Cardiac muscle cell (in vitro differentiated cells and primary cell): ENCODE measurements at regions not wholly inside any gene's neighbourhood (a gene's known extent, or its start where the extent isn't known, plus 50 kb on each side); places are given as distances from the start of the nearest gene placed in this dataset.

ENCODE experiments used
- DNase-seq, 2 donors: peaks; one replicate each; pipeline versions ENCODE4 v3.0.0 to v3.0.0-alpha.2; 2010 to 2017; ENCODE audit warnings: low read depth in 1 of 2, low spot score in 1 of 2
- H3K27ac ChIP-seq: fragments of 200-600 bp; sonication (generic); 2 replicates; pipeline ENCODE4 v1.5.1; 2016
- H3K27me3 ChIP-seq: fragments of 200-600 bp; sonication (generic); 2 replicates; pipeline ENCODE4 v1.6.0; 2016; ENCODE audit warnings: control low read depth
- H3K36me3 ChIP-seq: fragments of 200-600 bp; sonication (generic); 2 replicates; pipeline ENCODE4 v1.5.1; 2016; ENCODE audit warnings: control low read depth
- H3K4me1 ChIP-seq: fragments of 200-600 bp; sonication (generic); 2 replicates; pipeline ENCODE4 v1.8.1; 2017; ENCODE audit warnings: low read depth, mild to moderate bottlenecking, mixed run types
- H3K4me3 ChIP-seq: fragments of 200-600 bp; sonication (generic); 2 replicates; pipeline ENCODE4 v1.5.1; 2016; ENCODE audit warnings: mild to moderate bottlenecking
- H3K9me3 ChIP-seq: fragments of 200-600 bp; sonication (generic); 2 replicates; pipeline ENCODE4 v1.5.1; 2017; ENCODE audit warnings: low read depth, mild to moderate bottlenecking, control low read depth
- CTCF ChIP-seq: IDR thresholded peaks from 2 replicates; pipeline ENCODE4 v1.5.1; 2012; ENCODE audit warnings: low read depth, mild to moderate bottlenecking, low read length

DNA sequence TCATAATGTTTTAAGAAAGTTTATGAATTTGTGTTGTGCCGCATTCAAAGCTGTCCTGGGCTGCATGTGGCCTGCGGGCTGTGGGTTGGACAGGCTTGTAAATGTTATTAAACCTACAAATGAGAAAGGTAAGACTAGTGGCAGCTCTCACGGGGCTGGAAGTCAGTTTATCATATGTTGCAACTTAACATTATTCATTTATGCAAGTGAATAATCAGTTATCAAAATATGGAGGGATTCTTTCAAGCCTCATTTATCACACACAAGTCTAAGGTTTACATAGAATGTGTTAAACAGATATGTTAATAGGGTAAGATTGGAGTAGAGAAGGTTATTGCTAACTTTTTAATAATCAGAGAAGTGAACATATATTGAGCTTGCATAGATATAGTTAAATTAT lies 442.5 kb upstream of the RGS6 start:
- no peaks in the 10 kb centered on the region for H3K36me3 ChIP-seq
- H3K27ac ChIP-seq: no peak overlapping the region
- no peak overlapping the region for H3K4me3 ChIP-seq
- H3K9me3 ChIP-seq: no peaks in the 10 kb centered on the region
- TF ChIP-seq CTCF: no peak
- peaks cover 15% of the 10 kb centered on the region for H3K4me1 ChIP-seq
- H3K27me3 ChIP-seq: no peaks in the 10 kb centered on the region
- DNase-seq: no peak

DNA sequence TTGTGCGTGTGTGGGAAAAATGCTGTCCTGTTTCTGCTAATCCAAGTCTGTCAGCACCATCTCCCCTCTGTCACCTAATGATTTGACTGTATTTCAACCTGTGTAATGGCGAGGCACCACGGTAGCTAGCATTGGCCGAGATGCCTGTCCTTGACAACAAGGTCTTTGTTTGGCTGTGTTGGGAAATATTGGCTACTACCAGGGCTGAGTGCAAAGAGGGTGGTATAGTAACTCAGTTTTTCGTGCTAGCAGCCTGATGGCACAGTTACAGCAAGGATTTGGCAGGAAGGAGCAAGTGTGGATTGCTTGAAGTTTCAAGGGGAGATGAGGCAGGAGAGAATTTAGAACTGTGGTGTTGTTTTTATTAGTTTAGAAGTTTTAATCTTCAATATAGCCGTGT lies 440.3 kb upstream of the RGS6 start:
- DNase-seq: peak in 1 of 2 donors; percentile 69
- TF ChIP-seq CTCF: no peak
- H3K27ac ChIP-seq: no peak overlapping the region
- H3K4me1 ChIP-seq: peaks cover 15% of the 10 kb centered on the region
- no peaks in the 10 kb centered on the region for H3K36me3 ChIP-seq
- no peak overlapping the region for H3K4me3 ChIP-seq
- no peaks in the 10 kb centered on the region for H3K27me3 ChIP-seq
- no peaks in the 10 kb centered on the region for H3K9me3 ChIP-seq

- no peak for TF ChIP-seq CTCF
- H3K36me3 ChIP-seq: no peaks in the 10 kb centered on the region
- no peaks in the 10 kb centered on the region for H3K27me3 ChIP-seq
- no peak overlapping the region for H3K27ac ChIP-seq
- no peaks in the 10 kb centered on the region for H3K9me3 ChIP-seq
- no peak overlapping the region for H3K4me3 ChIP-seq
- peaks cover 15% of the 10 kb centered on the region for H3K4me1 ChIP-seq
- no peak for DNase-seq
Observed at GRCh38 chr14:71492346-71492745, 439.9 kb upstream of the RGS6 start.

DNA sequence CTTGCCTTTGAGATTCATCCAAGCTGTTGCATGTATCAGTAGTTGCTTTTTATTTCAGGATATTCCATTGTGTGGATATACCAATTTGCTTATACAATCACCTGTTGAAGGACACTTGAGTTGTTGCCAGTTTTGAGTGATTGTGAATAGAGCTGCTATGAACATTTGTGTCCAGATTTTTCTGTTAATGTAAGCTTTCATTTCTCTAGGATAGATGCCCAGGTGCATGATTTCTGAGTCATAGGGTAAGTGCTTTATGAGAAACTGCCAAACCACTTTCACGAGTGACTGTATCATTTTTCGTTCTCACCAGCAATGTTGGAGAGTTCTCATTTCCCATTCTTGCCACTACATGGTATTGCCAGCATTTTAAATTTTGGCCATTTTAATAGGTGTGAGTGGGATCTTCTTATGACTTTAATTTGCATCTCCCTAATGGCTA lies 434.6 kb upstream of the RGS6 start:
- H3K36me3 ChIP-seq: no peaks in the 10 kb centered on the region
- peak in 1 of 2 donors; percentile 23 for DNase-seq
- H3K9me3 ChIP-seq: no peaks in the 10 kb centered on the region
- no peak for TF ChIP-seq CTCF
- H3K4me3 ChIP-seq: no peak overlapping the region
- H3K27ac ChIP-seq: no peak overlapping the region
- H3K27me3 ChIP-seq: no peaks in the 10 kb centered on the region
- H3K4me1 ChIP-seq: peaks cover 7% of the 10 kb centered on the region

DNA sequence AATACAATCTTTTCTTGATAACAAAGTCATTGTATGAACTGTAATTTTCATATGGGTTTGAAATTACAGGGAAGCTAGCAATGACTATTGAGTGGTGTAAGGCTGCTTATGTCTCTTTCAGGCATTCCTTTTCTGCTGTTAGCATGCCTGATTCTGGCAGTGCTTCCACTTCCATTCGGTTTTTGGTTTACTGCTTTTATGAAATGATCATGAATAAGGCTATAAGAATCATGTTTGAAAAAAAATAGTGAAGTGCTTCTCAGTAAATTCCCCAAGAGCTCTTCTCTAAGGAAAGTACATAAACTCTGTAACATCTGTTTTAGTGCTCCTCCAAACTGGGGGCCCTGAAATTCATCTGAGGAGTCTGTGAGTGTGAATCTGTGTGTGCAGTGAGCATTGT lies 434.0 kb upstream of the RGS6 start:
- Histone ChIP-seq H3K36me3 (no peaks in the 10 kb centered on the region), H3K27ac (no peak overlapping the region), H3K4me3 (no peak overlapping the region), H3K4me1 (peaks cover 7% of the 10 kb centered on the region), H3K27me3 (no peaks in the 10 kb centered on the region), H3K9me3 (no peaks in the 10 kb centered on the region)
- TF ChIP-seq CTCF: no peak
- DNase-seq: no peak

DNA sequence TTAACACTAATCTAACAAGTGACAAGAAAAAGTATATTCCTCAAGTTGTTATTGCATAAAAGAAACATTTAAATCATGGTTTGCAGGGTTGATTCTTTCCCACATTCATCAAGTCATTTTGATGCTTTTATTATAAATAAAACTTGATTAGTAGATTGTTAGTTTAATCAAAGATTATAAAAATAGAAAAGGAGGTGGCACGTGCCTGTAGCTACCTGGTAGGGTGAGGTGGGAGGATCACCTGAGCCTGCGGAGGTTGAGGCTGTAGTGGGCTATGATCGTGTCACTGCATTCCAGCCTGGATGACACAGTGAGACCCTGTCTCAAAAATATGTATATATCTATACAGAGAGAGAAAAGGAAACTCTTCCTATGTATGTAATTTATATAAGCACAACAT lies 433.2 kb upstream of the RGS6 start:
- no peaks in the 10 kb centered on the region for H3K27me3 ChIP-seq
- H3K36me3 ChIP-seq: no peaks in the 10 kb centered on the region
- DNase-seq: no peak
- H3K4me1 ChIP-seq: peaks cover 7% of the 10 kb centered on the region
- no peak for TF ChIP-seq CTCF
- no peak overlapping the region for H3K27ac ChIP-seq
- no peaks in the 10 kb centered on the region for H3K9me3 ChIP-seq
- no peak overlapping the region for H3K4me3 ChIP-seq
